ENCODE measurements at regions not wholly inside any gene's neighbourhood (a gene's known extent, or its start where the extent isn't known, plus 50 kb on each side); places are given as distances from the start of the nearest gene placed in this dataset.

- intact Hi-C loops (cut with DNase I) = no loop called here
- no peaks in the 10 kb centered on the region for H3K4me1 ChIP-seq
- no peaks in the 10 kb centered on the region for H3K27me3 ChIP-seq
- TF ChIP-seq, protein P1, sequence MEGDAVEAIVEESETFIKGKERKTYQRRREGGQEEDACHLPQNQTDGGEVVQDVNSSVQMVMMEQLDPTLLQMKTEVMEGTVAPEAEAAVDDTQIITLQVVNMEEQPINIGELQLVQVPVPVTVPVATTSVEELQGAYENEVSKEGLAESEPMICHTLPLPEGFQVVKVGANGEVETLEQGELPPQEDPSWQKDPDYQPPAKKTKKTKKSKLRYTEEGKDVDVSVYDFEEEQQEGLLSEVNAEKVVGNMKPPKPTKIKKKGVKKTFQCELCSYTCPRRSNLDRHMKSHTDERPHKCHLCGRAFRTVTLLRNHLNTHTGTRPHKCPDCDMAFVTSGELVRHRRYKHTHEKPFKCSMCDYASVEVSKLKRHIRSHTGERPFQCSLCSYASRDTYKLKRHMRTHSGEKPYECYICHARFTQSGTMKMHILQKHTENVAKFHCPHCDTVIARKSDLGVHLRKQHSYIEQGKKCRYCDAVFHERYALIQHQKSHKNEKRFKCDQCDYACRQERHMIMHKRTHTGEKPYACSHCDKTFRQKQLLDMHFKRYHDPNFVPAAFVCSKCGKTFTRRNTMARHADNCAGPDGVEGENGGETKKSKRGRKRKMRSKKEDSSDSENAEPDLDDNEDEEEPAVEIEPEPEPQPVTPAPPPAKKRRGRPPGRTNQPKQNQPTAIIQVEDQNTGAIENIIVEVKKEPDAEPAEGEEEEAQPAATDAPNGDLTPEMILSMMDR (IDR thresholded peaks at IDR 0.05) = no peak
- no peak for FAIRE-seq
- no peaks in the 10 kb centered on the region for H3K9me3 ChIP-seq
- H3K4me3 ChIP-seq = no peak overlapping the region
- no peak for ATAC-seq
- DNase-seq = no peak
- no peaks in the 10 kb centered on the region for H3K36me3 ChIP-seq
- 98% methylated on average over 1 of the region's 1 CpG for WGBS, 2 donors
- H3K27ac ChIP-seq = no peak overlapping the region
Measured at GRCh38 chr2:144010096-144010836, 509.7 kb downstream of the ZEB2 start.

- no peak for FAIRE-seq
- no peak for DNase-seq
- TF ChIP-seq, protein P1 (IDR thresholded peaks at IDR 0.05) = no peak
- Histone ChIP-seq H3K9me3 (no peaks in the 10 kb centered on the region), H3K4me3 (no peak overlapping the region), H3K27me3 (no peaks in the 10 kb centered on the region), H3K27ac (no peak overlapping the region), H3K4me1 (no peaks in the 10 kb centered on the region), H3K36me3 (no peaks in the 10 kb centered on the region)
- WGBS, 2 donors = 91 to 94% methylated on average over 7 of the region's 7 CpGs
- ATAC-seq = no peak
- intact Hi-C loops (cut with DNase I) = no loop called here
Measured at GRCh38 chr2:144006139-144006538, 513.8 kb downstream of the ZEB2 start.

DNA sequence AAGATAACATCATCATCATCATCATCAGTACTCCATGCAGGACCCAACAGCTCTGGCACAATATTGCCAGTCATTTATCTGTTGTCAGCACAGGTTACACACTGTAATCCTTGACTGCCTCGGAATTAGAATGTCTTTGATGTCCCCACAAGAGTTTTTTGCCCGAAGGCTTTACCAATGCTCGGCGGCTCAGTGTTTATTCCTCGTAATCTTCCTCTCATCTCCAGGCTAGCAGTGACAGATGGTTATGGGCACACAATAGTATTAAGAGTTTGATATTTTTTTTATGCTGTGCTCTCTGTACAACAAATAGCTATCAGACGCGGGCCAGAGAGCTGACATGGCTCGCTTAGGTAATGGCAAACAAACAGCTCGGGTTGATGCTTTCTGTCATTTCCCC is 515.2 kb downstream of the ZEB2 start:
- FAIRE-seq = no peak
- H3K27ac ChIP-seq = no peak overlapping the region
- TF ChIP-seq, protein P1 (IDR thresholded peaks at IDR 0.05) = no peak
- H3K4me1 ChIP-seq = no peaks in the 10 kb centered on the region
- intact Hi-C loops (cut with DNase I) = no loop called here
- DNase-seq = no peak
- no peaks in the 10 kb centered on the region for H3K27me3 ChIP-seq
- H3K4me3 ChIP-seq = no peak overlapping the region
- H3K9me3 ChIP-seq = no peaks in the 10 kb centered on the region
- 87 to 88% methylated on average over 9 of the region's 9 CpGs for WGBS, 2 donors
- ATAC-seq = no peak
- H3K36me3 ChIP-seq = no peaks in the 10 kb centered on the region

- Histone ChIP-seq H3K9me3 (no peaks in the 10 kb centered on the region), H3K27me3 (no peaks in the 10 kb centered on the region), H3K4me3 (no peak overlapping the region), H3K4me1 (no peaks in the 10 kb centered on the region), H3K27ac (no peak overlapping the region), H3K36me3 (no peaks in the 10 kb centered on the region)
- 96 to 99% methylated on average over 2 of the region's 2 CpGs for WGBS, 2 donors
- TF ChIP-seq, protein P1 (IDR thresholded peaks at IDR 0.05) = no peak
- no peak for DNase-seq
- ATAC-seq = no peak
- intact Hi-C loops (cut with DNase I) = no loop called here
- FAIRE-seq = no peak
Measured at GRCh38 chr2:144003460-144004075, 516.4 kb downstream of the ZEB2 start.

DNA sequence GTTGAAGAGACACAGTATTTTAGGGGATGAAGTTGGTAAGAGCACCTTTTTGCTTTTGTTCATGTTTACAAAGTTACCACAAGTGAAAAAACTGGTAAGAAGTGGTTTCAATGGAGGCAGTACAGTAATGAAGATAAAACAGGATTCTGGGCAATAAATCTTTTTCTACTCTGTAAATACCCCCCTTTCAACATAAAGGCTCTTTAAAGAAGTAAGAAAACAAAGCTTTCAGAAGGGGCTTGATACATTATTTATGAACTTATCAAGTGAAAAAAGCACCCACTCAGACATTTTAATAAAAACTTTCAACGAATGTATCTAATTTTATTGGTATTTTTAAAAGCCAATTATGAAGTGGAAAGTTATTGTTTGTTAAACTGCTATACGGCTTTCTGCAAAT is 522.9 kb downstream of the ZEB2 start:
- intact Hi-C loops (cut with DNase I) = no loop called here
- no peak for FAIRE-seq
- Histone ChIP-seq H3K36me3 (no peaks in the 10 kb centered on the region), H3K4me1 (no peaks in the 10 kb centered on the region), H3K9me3 (no peaks in the 10 kb centered on the region), H3K27ac (no peak overlapping the region), H3K27me3 (no peaks in the 10 kb centered on the region), H3K4me3 (no peak overlapping the region)
- WGBS, 2 donors = 34 to 40% methylated on average over 2 of the region's 2 CpGs
- no peak for DNase-seq
- TF ChIP-seq, protein P1 (IDR thresholded peaks at IDR 0.05) = no peak
- ATAC-seq = no peak

Measured in pancreas (tissue), 10 donors.